ENCODE measurements at regions not wholly inside any gene's neighbourhood (a gene's known extent, or its start where the extent isn't known, plus 50 kb on each side); places are given as distances from the start of the nearest gene placed in this dataset.

GRCh38 chr6:62479697-62480220, 193.7 kb upstream of the KHDRBS2 start:
- POLR2A ChIA-PET = no interaction called here
- H3K4me3 ChIP-seq (ENCODE audit: low read depth, low read length) = no peak overlapping the region
- no peak for DNase-seq (ENCODE audit: low read depth, low spot score)
- TF ChIP-seq, protein P1, sequence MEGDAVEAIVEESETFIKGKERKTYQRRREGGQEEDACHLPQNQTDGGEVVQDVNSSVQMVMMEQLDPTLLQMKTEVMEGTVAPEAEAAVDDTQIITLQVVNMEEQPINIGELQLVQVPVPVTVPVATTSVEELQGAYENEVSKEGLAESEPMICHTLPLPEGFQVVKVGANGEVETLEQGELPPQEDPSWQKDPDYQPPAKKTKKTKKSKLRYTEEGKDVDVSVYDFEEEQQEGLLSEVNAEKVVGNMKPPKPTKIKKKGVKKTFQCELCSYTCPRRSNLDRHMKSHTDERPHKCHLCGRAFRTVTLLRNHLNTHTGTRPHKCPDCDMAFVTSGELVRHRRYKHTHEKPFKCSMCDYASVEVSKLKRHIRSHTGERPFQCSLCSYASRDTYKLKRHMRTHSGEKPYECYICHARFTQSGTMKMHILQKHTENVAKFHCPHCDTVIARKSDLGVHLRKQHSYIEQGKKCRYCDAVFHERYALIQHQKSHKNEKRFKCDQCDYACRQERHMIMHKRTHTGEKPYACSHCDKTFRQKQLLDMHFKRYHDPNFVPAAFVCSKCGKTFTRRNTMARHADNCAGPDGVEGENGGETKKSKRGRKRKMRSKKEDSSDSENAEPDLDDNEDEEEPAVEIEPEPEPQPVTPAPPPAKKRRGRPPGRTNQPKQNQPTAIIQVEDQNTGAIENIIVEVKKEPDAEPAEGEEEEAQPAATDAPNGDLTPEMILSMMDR (IDR thresholded peaks at IDR 0.05; ENCODE audit: insufficient read depth, low read length, missing control alignments) = no peak
- CTCF ChIA-PET = no interaction called here

DNA sequence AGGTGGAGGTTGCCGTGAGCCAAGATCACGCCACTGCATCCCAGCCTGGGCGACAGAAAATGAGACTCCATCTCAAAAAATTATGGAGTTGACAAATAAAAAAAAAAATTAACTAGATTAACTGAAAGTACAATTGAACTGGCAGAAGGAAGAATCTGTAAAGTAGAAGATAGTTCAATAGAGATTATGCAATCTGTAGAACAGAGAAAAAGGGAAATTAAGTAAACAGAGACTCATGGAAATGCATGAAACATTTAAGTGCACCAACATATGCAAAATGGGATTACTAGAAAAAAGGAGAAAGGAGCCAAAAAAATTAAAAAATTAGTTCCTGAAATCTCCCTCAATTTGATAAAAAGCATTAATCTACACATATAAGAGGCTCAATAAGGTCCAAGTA, 188.8 kb upstream of the KHDRBS2 start:
- ChIA-PET CTCF (no interaction called here), POLR2A (no interaction called here)
- no peak overlapping the region for H3K4me3 ChIP-seq (ENCODE audit: low read depth, low read length)
- DNase-seq (ENCODE audit: low read depth, low spot score) = no peak
- TF ChIP-seq, protein P1 (IDR thresholded peaks at IDR 0.05; ENCODE audit: insufficient read depth, low read length, missing control alignments) = no peak

DNA sequence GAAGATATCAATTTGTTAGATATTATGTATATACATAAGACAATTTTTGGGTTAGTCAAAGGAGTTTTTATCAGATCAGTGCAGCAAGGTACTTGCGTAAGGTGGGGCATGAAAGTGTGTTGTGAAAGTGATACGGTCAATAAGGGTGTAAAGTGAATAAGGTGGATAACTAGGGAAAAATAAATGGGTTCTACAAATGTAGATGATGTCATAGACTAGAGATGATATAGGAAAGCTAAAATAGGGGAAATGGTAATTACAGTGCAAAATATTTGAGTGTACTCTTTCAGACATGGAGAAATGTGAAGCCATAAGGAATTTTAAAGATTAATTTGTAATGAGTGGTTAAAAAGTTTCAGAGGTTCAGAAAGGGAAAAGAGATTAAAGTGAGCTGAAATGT, 180.6 kb upstream of the KHDRBS2 start:
- no peak for DNase-seq (ENCODE audit: low read depth, low spot score)
- POLR2A ChIA-PET = no interaction called here
- CTCF ChIA-PET = no interaction called here
- no peak overlapping the region for H3K4me3 ChIP-seq (ENCODE audit: low read depth, low read length)
- TF ChIP-seq, protein P1 (IDR thresholded peaks at IDR 0.05; ENCODE audit: insufficient read depth, low read length, missing control alignments) = no peak

- DNase-seq (ENCODE audit: low read depth, low spot score) = no peak
- ChIA-PET CTCF (no interaction called here), POLR2A (no interaction called here)
- no peak overlapping the region for H3K4me3 ChIP-seq (ENCODE audit: low read depth, low read length)
- TF ChIP-seq, protein P1 (IDR thresholded peaks at IDR 0.05; ENCODE audit: insufficient read depth, low read length, missing control alignments) = no peak
Measured at GRCh38 chr6:62465206-62465605, 179.2 kb upstream of the KHDRBS2 start.

DNA sequence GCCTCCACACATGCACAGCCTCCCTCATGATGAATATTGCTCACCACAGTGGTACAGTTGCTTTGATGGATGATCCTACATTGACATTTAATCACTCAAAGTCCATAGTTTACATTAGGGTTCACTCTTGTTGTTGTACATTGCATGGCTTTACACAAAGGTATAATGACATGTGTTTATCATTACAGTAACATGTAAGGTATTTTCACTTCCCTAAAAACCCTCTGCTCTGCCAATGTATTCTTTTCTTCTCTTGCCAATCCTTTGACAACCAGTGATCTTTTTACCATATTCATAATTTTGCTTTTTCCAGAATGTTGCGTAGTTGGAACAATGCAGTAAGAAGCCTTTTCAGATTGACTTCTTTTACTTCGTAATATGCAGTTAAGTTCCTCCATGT, 166.6 kb upstream of the KHDRBS2 start:
- POLR2A ChIA-PET = no interaction called here
- DNase-seq (ENCODE audit: low read depth, low spot score) = no peak
- H3K4me3 ChIP-seq (ENCODE audit: low read depth, low read length) = no peak overlapping the region
- TF ChIP-seq, protein P1 (IDR thresholded peaks at IDR 0.05; ENCODE audit: insufficient read depth, low read length, missing control alignments) = no peak
- CTCF ChIA-PET = no interaction called here

GRCh38 chr6:62446647-62447316, 160.8 kb upstream of the KHDRBS2 start:
- POLR2A ChIA-PET = no interaction called here
- TF ChIP-seq, protein P1 (IDR thresholded peaks at IDR 0.05; ENCODE audit: insufficient read depth, low read length, missing control alignments) = no peak

More at GRCh38 chr6:62446647-62447316, 160.8 kb upstream of the KHDRBS2 start:
- H3K4me3 ChIP-seq (ENCODE audit: low read depth, low read length) = no peak overlapping the region
- no peak for DNase-seq (ENCODE audit: low read depth, low spot score)
- CTCF ChIA-PET = no interaction called here
